Dermis blood vessel endothelial cell (primary cell): ENCODE measurements at regions not wholly inside any gene's neighbourhood (a gene's known extent, or its start where the extent isn't known, plus 50 kb on each side); places are given as distances from the start of the nearest gene placed in this dataset.
"Not testable (repeated sequence)": the region's sequence is repeated elsewhere in the genome, so short reads cannot be mapped to it uniquely, and the experiment has no call there.

ENCODE experiments used
- DNase-seq: peaks from one replicate; pipeline ENCODE4 v3.0.0; 2010

DNA sequence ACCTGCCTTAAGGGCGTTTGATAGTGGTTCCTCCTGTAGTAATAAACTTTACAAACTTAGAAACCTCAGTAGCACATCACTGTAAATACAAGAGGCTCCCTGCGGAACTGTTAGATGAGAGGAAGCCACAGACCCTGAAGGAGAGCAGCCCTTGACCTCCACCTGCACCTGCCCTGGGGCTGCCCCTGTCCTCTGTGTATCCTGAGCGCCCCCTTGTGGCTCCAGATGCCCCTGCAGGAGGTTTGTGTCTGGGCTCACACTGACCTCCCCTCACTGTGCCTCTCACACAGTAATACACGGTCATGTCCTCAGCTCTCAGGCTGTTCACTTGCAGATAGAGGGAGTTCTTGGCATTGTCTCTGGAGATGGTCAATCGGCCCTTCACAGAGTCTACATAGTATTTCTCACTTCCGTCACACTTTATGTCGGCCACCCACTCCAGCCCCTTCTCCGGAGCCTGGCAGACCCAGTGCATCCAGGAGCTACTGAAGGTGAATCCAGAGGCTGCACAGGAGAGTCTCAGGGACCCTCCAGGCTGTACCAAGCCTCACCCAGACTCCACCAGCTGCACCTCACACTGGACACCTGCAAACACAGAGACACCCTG lies 1059.8 kb downstream of the TMEM121 start:
- no peak for DNase-seq

DNA sequence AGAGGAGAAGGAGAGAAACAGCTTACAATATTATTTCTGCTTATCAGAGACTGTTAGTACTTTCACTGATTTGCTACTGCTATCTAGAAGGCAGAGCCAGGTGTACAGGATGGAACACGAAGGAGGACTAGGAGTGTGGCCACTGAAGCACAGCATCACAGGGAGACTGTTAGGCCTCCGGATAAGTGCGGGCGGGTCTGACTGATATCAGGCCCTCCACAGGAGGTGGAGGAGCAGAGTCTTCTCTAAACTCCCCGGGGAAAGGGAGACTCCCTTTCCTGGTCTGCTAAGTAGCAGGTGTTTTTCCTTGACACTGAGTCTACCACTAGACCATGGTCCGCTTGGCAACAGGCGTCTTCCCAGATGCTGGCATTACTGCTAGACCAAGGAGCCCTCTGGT lies 1065.2 kb downstream of the TMEM121 start:
- not testable (repeated sequence) for DNase-seq

DNA sequence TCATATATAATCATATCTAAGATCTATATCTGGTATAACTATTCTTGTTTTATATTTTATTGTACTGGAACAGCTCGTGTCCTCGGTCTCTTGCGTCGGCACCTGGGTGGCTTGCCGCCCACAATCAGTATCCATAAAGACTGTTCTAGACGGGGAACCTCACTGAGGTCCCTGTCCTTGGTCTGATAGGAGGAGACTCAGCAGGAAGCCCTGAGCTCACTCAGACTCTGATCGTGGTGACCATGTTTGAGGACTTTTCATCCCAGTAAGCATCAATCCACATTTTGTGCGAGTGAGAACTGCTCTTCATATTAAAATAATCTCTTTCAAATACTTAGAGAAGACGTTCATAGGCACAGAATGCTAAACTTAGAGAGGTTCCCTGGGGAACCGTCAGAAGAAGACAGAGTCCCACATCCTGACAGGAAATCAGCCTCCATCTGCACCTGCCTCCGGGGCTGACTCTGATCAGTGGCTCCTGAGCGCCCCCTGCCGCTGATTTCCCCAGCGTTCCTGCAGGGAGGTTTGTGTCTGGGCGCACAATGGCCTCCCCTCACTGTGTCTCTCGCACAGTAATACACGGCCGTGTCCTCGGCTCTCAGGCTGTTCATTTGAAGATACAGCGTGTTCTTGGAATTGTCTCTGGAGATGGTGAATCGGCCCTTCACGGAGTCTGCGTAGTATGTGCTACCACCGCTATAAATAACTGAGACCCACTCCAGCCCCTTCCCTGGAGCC lies 1065.9 kb downstream of the TMEM121 start:
- not testable (repeated sequence) for DNase-seq

DNA sequence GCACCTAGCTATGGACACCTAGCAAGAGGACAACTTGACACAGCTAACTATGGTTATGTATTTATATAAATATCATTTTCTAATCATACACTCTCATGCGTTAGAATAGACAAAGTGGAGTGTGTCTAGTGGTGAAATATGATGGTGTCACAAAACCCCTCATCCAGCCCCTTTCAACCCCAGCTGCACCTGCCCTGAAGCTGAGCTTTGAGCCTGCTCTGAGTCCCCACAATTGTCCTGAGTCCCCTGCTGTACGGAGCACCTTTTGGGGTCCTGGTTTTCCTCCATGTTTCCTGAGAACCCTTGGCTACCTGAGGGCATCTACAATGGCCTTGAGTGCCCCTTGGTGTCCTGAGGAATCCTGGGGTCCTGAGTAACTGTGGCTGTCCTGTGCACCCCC lies 1072.8 kb downstream of the TMEM121 start:
- no peak for DNase-seq

DNA sequence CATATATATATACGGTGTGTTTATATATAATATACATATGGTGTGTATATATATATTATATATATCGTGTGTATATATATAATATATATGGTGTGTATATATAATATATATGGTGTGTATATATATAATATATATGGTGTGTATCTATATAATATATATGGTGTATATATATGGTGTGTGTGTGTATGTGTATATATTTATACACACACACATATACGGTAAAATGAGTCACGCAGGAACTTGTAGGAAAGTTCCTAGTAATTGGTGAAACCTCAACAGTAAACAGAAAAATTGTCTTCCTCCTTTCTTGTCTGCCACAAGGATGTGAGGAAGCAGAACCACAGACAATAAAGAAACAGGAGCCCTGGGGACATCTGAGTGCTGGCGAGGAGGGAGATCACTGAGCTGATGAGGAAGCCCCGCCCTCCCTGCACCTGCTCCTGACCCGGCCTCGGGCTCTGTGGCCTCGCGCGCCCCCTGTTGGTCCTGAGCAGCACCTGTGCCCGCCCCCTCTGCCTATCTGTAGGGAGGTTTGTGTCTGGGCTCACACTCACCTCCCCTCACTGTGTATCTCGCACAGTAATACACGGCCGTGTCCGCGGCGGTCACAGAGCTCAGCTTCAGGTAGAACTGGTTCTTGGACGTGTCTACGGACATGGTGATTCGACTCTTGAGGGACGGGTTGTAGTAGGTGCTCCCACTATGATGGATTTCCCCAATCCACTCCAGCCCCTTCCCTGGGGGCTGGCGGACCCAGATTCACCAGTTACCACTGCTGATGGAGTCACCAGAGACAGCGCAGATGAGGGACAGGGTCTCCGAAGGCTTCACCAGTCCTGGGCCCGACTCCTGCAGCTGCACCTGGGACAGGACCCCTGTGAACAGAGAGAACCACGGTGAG lies 1079.4 kb downstream of the TMEM121 start:
- no peak for DNase-seq

DNA sequence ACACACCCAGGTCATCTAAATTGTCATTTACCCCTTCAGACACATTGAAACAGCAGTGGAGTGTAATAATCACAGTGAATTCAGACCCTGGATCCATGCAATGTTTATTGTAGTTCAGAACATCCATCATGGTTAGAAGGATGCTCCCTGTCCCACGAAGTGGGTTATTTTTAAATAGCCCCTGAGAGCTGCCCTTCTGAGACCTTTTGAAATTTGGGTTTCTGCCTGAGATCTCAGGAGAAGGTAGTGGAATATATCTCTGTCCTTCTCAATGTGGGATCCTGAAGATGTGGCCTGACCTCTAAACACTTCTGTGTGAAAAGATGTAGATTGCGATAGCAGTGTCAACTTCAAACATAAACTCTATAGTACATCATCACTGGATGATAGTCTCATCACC lies 1080.6 kb downstream of the TMEM121 start:
- no peak for DNase-seq

DNA sequence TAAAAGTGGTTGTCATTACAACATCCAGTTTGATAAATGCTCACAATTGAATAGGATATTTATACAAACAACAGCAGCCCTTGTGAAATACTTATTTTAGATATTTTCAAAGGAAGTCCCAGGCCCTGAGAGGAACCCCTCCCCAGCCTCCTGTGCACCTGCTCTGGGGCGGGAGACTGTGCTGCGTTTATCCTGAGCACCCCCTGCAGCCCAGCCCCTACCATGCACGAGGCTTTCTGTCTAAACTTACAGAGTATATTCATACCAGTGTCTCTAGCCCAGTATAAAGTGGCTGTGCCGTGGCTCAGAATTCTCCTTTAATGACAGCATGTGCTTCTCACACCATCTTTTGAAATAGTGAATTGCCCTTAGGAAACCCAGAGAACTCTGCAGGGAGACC lies 1084.3 kb downstream of the TMEM121 start:
- no peak for DNase-seq

DNA sequence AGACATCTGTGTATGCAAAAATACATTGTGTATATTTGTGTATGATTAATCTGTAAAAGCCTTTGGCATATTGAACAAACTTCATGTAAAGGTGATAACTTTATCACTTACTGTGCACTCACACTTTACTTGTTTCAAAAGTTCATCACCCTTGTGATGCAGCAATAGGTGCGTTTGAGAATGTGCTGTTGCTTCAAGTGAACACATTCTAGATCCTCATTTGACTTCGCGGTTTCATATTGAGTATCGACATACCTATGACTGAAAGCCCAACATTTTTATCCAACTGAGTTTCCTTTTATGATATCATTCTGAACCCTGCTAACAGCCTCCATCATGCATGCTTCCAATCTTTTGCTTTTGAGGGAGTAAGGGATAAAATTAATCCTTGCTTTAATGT lies 1086.9 kb downstream of the TMEM121 start:
- no peak for DNase-seq

DNA sequence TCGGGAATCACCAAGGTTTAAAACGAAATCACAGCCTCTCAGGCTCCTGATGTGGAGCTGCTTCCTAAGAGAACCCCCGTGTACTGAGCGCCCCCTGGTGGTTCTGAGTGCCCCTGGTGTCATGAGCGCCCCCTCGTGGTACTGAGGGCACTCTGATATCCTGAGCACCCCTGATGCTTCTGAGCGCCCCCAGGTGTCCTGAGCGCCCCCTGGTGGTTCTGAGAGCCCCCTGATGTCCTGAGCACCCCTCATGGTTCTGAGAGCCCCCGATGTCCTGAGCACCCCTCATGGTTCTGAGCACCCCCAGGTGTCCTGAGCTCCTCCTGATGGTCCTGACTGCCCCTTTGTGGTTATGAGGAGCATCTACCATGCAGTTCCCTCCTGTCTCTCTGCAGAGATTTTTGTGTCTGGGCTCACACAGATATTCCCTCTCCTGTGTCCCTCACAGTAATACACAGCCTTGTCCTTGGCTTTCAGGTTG lies 1092.1 kb downstream of the TMEM121 start:
- peak; percentile 2 for DNase-seq

DNA sequence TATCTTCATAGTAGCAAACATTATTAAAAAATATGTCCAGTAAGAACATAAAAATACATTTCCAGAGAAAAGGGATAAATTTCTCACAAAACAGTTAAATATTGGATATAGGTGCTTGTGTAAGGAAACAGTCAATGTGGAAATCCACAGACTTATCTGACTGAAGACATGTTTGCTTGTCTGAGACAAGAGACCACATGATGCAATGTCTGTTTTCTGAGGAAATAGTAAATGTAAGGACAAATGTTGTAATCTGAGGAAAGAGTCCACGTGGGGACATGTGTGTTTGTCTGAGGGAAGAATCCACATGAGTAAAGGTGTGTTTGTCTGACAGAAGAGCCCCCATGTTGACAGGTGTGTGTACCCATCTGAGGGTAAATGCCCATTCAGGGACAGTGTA lies 1093.2 kb downstream of the TMEM121 start:
- DNase-seq = no peak

DNA sequence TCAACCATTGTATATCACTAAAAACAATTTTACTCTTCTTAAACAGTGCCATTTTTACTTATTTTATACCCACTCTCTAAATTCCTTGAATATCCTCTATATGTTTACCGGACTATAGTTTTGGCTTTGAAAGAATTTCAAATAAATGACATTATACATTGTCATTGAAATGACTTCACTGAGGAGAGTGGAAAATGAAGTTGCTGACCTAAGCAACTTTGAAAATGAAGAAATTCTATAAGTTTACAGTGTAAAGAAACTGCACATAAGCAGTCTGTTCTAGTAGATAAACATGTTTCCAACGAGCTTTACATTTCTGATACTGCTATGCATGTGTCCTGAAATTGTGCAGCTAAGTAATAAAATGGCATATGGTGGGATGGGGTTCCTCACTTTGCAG lies 1094.0 kb downstream of the TMEM121 start:
- no peak for DNase-seq

DNA sequence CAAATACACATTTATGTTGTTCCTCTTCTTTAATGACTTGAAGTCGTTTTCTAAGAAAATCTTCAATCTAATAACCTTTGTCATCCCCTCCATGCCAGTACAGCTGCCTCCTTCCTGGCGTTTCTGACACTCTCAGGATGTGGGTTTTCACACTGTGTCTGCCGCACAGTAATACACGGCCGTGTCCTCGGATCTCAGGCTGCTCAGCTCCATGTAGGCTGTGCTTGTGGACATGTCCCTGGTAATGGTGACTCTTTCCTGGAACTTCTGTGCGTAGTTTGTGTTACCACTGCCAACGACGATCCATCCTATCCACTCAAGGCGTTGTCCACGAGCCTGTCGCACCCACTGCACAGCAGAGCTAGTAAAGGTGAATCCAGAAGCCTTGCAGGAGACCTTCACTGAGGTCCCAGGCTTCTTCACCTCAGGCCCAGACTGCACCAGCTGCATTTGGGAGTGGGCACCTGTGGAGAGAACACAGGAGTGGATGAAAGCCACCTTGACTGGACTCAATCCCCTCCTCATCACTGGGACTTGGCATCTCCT lies 1095.9 kb downstream of the TMEM121 start:
- DNase-seq = no peak

DNA sequence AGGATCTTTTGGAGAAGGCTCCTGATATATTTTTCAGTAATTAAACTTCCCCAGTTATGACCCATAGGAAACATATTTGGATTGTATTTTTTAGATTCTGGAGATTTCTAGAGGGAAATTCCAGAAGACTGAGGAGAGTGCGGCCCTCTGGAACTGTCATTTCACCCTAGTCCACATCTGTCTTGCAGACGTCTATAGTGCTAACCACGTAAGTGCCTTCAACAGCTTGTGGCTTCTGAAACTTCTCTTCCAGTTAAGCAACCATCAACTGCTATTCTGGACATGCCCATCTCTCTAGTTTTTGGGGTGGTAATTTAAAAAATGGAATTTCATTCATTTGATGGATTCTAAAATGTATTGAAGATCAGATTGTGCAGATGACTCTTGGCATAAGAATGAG lies 1098.8 kb downstream of the TMEM121 start:
- DNase-seq = no peak

DNA sequence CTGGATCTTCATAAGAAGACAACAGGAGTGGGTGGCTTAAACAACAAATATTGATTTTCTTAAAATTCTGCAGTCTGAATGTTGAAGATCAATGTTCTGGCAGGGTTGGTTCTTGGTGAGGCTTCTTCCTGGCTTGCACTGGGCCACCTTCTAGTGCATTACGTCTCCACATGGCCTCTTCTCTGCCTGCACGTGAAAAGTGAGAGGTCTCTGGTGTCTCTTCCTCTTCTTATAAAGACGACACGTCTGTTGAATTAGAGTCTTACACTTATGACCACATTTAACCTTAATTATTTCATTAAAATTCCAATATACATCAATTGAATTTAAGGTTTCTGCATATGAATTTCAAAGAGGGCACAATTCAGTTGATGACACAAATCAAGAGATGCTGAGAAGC lies 1100.1 kb downstream of the TMEM121 start:
- DNase-seq = not testable (repeated sequence)

DNA sequence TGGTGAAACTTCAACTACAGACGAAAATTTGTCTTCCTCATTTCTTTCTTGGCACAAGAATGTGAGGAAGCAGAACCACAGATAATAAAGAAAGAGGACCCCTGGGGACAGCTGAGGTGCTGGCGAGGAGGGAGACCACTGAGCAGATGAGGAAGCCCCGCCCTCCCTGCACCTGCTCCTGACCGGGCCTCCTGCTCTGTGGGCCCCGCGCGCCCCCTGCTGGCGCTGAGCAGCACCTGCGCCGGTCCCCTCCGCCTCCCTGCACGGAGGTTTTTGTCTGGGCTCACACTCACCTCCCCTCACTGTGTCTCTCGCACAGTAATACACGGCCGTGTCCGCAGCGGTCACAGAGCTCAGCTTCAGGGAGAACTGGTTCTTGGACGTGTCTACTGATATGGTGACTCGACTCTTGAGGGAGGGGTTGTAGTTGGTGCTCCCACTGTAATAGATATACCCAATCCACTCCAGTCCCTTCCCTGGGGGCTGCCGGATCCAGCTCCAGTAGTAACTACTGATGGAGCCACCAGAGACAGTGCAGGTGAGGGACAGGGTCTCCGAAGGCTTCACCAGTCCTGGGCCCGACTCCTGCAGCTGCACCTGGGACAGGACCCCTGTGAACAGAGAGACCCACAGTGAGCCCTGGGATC lies 1100.7 kb downstream of the TMEM121 start:
- DNase-seq = not testable (repeated sequence)

DNA sequence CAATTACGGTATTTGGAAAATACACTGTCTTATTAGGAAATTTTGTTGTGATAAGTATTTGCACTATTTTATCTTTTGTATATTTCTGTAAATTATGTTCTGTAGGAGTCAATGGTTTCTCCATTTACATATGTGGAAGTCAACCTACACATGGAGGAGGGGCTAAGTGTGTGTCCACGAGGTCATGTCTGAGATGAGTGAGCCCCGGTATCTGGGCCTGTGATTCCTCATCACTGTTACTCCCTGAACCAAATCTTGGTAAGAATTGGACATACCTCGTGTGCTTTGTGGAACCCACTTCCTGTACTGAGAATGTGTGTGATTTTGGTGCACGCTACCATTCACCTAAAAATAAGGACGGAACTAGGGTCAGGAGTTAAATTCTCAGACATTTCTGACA lies 1105.5 kb downstream of the TMEM121 start:
- no peak for DNase-seq

DNA sequence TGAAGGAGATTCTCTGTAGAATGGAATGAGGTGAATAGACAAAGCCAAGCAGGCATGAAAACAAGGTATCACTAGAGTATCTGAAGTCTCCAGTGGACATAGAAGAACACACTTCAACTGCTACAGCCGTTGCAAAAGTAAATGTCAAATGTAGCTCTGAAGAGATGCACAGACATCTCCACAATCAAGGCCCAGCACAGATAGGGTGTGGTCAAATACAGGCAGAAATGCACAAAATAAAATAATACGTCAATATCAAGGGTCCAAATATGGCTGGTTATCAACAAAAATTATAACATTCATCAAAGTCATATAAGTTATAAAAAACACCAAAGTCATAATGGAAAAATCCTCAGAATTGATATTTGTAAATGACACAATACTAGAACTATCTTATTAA lies 1107.3 kb downstream of the TMEM121 start:
- DNase-seq = no peak

DNA sequence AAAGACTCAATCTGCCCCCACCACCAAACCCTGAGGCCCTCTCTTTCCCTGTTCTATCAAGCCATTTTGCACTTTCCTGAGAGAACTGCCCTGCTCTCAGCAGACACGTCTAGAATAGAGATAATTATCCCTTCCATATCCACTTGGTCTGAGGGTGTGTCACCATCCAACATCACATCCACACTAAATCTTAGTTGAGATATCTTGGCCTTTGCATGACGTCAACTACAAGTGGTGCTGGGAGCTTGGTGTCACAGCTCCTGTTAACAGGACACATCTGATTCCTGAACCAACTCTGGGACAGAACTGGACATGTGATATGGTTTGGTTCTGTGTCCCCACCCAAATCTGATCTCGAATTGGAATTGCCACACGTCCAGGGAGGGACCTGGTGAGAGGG lies 1109.2 kb downstream of the TMEM121 start:
- no peak for DNase-seq

DNA sequence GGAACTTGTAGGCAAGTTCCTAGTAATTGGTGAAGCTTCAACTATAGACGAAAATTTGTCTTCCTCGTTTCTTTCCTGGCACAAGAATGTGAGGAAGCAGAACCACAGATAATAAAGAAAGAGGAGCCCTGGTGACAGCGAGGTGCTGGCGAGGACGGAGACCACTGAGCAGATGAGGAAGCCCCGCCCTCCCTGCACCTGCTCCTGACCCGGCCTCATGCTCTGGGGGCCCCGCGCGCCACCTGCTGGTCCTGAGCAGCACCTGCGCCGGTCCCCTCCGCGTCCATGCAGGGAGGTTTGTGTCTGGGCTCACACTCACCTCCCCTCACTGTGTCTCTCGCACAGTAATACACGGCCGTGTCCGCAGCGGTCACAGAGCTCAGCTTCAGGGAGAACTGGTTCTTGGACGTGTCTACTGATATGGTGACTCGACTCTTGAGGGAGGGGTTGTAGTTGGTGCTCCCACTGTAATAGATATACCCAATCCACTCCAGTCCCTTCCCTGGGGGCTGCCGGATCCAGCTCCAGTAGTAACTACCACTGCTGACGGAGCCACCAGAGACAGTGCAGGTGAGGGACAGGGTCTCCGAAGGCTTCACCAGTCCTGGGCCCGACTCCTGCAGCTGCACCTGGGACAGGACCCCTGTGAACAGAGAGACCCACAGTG lies 1112.5 kb downstream of the TMEM121 start:
- not testable (repeated sequence) for DNase-seq

DNA sequence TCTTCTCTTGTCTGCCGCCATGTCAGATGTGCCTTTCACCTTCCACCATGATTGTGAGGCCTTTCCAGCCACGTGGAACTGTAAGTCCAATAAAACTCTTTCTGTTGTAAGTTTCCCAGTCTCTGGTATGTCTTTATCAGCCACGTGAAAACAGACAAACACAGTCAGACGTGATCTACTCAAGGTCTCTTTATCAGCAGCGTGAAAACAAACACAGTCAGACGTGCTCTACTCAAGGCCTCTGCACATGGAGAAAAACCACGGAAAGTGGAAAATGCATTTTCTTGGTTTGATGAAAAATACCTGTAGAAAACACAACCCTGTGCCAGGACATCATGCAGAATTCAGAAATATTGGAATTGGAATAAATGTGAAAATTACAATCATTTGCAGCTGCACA lies 1115.7 kb downstream of the TMEM121 start:
- DNase-seq = no peak

DNA sequence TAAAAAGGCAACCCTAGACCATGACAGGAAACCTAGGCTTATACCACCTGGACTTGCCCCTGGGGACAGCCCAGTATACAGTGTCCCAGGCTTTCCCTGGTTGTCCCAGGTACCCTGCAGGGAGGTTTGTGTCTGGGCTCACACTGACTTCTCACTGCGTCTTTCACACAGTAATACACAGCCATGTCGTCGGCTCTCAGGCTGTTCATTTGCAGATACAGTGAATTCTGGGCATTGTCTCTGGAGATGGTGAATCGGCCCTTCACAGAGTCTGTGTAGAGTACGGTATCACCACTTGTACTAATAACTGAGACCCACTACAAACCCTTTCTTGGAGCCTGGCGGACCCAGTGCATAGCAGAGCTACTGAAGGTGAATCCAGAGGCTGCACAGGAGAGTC lies 1116.6 kb downstream of the TMEM121 start:
- DNase-seq = not testable (repeated sequence)

DNA sequence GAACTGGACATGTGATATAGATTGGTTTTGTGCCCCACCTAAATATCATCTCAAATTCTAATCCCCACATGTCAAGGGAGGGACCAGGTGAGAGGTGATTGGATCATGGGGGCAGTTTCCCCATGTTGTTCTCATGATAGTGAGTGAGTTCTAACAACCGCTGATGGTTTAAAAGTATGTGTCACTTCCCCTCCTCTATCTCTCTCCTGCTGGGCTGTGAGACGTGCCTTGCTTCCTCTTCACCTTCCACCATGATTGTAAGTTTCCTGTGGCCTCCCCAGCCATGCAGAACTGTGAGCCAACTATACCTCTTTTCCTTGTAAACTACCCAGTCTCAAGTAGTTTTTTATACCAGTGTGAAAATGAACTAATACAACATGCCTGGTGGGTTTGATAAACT lies 1122.5 kb downstream of the TMEM121 start:
- DNase-seq = not testable (repeated sequence)
